Islet precursor cell (in vitro differentiated cells): ENCODE measurements at regions not wholly inside any gene's neighbourhood (a gene's known extent, or its start where the extent isn't known, plus 50 kb on each side); places are given as distances from the start of the nearest gene placed in this dataset.

Source experiments
- DNase-seq: peaks from one replicate; pipeline ENCODE4 v3.0.0-alpha.2; 2018

DNA sequence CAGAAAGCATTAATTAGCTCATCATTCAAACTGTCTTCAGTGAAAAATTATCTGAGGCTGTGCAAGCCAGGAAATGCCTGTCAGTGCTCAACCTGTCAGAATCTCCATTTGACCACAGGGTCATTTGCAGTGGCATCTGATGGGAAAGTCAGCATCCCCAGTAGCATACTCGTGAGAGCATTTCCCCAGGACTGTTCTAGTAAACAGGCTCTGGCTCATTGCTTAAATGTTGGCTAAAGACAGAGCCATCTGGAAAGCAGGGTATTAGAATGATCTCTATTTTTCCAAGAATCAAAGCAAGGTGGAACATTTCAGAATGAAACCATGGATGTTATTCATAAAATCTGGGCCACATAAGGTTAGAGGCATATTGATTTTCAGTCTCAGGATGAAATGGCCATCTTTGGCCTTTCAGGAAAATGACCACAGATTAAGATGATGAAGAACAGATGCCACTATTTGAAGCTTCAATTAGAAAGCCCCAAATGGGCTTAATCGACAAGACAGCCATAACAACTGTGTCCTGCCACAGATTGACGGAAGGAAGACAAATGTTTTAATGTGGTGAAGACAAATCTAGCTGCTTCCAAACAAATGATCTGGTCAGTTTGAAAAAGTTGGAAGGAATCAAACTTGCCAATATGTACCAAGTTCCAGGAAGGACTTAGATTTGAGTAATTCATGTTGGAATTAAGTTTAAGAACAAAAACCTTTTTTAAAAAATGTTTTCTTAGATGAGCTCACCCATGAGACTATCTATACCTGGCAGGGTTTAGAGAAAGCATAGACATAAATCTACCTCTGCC is 94.0 kb upstream of the FAR2 start:
- DNase-seq: no peak

DNA sequence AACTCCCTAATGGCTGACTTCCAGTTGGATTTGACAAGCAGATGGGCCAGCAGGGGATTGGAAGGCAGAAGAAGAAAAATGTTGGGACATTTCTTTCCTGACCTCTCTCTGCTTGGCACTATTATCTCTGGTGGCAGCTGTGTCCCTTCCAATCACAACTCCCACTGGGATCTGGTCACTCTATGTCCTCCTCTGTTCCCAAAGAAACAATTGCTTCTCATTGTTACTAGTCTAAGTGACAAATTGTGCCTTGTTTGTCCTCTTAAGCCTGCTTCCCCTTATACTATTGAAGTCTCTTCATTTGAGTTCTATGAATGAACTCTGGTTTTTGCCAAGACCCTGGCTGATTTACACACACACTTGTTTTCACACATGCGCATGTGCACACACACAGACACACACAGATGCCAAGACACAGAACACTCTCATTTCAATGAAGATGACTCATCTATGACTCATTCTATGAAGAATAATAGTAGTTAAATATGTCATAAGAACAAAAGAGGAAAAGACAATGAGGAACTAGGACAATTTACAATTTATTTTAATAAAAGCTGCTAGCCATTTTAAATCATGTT is 83.0 kb upstream of the FAR2 start:
- DNase-seq: no peak

DNA sequence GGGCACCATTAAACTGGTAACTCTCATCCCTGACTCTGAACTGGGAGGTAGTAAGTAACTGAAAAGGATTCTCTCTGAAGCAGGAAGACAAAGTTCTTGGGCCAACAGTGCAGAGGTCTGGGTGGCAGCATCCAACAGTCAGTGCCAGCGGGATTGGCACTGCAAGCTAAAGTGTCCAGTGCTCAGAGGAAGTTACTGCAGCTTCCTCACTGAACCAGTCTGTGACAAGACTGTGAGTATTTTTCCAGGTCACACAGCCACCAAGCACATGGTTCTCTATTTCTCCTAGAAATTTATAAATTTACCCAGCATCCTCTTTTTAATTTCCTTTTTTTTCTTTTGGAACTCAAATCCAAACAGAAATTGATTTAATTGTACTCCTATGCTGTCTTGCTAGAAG is 81.6 kb upstream of the FAR2 start:
- DNase-seq: no peak

GRCh38 chr12:29070309-29070708 is 78.8 kb upstream of the FAR2 start:
- no peak for DNase-seq

DNA sequence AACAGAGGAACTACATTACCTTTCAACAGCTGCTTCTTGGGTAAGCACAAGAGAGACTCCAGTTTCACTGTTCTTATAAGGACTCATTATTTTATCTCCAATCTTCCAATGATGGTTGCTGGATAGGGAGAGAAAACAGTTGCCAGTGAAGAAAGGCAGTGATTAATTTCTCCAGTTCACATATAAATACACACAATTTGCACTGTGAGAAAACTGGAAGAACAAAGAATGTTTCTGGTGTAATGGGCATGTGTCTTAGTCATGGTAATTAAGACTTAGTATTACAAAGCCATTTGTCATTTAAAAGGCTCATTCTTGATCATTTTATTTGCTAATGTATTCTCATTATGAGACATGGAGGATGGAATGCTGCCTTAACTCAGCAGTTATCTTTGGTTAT is 78.0 kb upstream of the FAR2 start:
- DNase-seq: no peak

- peak; percentile 65 for DNase-seq
These were observed 76.4 kb upstream of the FAR2 start for GRCh38 chr12:29072631-29073030.

GRCh38 chr12:29073631-29074239 is 75.3 kb upstream of the FAR2 start:
- DNase-seq: no peak

GRCh38 chr12:29081101-29081500 is 68.0 kb upstream of the FAR2 start:
- DNase-seq: no peak

DNA sequence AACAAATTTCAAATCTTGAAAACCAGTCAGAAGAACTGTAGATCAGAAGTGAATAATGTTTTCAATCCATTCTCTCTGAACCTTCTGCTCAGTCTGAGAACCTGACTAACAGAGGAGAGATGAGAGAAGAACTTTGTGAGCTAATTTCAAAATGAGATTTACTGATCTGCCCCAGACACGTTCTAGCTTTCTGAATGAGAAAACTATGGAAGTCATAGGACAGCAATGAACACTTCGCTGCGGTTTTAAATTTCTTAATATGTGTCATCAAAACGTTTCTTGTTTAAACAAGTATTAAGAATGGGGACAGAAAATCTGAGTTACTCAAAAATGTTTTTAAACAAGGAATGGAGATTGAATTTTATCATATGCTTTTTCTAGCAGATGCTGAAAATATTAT is 66.6 kb upstream of the FAR2 start:
- no peak for DNase-seq

DNA sequence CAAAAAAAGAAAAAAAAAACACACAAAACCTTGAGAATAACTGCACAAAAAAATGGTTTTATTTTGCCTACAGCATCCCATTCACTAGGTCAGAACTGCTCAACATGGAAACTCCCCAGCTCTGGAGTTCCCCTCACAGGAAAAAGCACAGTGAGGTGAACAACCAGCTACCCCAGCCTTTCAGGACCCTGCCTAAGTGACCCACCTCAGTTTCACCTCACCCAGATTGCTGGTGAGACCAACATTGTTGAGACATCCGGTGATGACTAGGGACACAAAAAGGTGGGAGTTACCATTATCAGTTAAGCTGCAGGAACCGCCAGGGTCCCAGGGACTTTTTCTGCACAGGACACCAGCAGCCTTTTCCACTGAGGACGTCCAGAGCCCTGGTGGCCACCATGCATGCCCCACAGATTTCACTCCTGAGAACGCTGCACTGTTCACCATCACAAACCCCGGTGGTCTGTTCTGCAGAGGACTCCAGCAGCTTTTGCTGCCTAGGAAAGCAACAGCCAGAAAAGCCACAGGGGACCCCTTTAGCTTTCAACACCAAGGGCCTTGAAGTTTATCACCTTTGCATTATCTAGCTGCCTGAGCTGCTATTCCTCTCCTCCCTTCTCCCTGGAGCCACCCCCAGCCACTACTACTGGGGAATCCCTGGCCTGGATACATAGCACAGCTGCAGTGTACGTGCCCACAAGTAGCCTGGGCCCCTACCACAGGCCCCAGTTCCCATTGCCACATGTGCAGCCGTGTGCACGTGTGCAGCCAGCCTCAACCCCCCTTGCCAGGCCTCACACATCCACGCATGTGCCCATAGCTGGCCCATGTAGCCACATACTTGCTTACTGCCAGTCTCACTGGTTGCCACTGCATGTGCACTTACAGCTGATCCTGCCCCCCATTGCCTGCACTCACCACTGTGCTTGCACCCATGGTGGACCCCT is 62.5 kb upstream of the FAR2 start:
- DNase-seq: no peak

DNA sequence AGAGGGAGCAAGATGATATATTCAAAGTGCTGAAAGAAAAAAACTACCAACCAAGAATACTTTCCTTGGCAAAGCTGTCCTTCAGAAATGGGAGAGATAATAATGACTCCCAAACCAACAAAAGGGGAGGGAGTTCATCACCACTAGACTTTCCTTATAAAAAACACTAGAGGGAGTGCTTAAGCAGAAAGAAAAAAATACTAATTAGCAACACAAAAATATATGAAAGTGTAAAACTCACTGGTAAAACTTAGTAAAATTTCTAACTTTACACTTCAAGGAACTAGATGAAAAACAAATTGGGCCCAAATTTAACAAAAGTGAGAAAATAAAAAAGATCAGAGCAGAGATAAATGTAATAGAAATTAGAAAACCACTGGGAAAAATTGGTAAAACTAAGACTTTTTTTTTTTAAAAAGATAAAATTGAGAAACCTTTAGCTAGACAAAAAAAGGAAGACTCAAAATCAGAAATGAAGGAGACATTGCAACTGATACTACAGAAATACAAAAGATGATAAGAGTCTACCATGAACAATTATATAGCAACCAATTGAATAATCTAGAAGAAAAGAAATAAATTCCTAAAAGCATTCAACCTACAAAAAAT is 60.4 kb upstream of the FAR2 start:
- no peak for DNase-seq
